GM12873 (cell line): ENCODE measurements at regions not wholly inside any gene's neighbourhood (a gene's known extent, or its start where the extent isn't known, plus 50 kb on each side); places are given as distances from the start of the nearest gene placed in this dataset.

Experiments
- CTCF ChIP-seq: IDR thresholded peaks from 2 replicates; pipeline ENCODE4 v1.5.1; 2012; ENCODE audit warnings: low read depth, mild to moderate bottlenecking, moderate library complexity, low read length, control low read depth; ENCODE audit not compliant: insufficient read depth; ENCODE audit errors: missing control alignments

- no peak for TF ChIP-seq CTCF
Measured at GRCh38 chr6:112931832-112932231, 584.7 kb downstream of the RFPL4B start.

DNA sequence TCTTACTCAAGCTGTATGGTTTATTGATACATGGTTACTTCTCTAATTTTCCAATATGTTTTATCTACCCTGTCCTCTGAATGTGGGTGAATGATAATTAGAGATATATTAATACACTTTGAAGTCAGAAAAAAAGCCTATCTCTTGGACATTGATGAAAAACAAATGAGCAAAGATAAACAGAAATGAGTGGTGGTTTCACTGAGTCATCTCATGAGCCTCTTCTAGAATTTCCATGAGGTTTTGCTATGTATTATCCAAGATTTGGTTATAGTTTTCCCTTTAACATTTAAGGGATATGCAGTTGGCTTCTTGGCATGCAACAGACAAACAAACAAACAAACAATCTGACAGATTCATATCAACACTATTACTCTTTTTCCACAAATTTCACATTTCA lies 586.8 kb downstream of the RFPL4B start:
- no peak for TF ChIP-seq CTCF

DNA sequence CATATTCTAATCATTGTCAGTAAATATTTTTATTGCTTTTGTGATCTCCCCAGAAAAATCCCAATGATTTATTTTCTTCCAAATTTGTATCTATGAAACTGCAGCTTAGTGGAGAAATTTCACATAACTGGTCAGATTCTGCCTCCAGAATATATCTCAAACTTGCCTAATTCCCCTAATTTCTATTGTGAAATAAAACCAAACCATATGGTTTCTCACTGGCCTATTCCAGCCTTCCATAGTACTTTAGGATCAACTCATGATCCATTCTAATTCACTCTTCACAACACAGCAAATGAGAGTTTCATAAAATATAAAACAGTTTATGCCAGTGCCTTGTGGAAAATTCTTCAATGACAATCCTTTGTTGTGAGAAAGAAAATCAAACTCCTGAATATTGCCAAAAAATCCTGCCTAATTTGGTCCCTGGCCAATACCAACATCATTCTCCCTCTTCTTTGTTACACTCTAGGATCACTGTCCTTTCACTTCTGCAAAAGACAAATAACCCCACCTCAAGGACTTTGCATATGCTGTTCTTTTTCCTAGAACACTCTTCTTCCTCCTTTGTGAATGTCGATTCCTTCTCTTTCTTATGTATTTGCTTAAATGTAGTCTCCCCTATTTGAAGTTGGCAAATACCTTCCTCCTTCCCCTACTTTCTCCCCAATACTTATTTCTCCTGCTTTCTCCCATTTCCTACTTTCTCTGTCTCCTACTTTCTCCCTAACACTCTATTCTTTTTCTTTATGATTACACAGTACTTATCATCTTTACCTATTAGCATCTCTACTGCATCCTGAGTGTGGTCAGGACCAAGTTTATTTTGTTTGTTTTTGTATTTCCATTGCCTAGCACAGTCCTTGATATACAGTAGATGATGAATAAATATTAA lies 587.5 kb downstream of the RFPL4B start:
- no peak for TF ChIP-seq CTCF

DNA sequence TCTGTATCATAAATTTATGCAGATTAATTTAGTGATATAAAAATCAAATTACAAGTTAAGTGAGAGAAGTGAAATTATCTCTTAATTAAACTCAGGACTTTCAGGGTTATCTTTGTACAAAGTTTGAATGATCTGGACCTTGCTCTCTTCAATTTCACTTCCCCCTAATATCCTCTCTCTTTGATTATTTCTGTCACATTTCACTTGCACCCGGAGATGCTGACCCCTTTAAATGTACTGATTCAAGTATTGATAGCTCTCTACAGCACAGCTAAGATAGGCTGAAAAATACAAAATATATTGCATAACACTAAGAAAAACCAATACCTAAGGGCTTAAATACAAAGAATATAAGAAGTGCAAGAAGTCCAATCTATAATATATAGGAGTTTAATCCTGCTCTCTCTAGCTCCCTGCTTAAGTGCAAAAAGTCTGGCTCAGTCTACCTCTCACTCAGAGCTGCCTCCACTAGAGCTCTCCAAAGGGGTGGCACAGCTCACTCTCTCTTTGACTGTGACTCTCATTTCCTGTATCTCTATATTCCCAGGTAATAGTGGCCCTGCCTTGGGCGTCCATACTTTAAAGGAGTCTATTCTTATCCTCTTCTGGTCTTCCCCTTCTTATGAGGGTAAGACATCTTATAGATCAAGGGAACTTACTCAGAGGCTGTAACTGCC lies 588.4 kb downstream of the RFPL4B start:
- no peak for TF ChIP-seq CTCF

DNA sequence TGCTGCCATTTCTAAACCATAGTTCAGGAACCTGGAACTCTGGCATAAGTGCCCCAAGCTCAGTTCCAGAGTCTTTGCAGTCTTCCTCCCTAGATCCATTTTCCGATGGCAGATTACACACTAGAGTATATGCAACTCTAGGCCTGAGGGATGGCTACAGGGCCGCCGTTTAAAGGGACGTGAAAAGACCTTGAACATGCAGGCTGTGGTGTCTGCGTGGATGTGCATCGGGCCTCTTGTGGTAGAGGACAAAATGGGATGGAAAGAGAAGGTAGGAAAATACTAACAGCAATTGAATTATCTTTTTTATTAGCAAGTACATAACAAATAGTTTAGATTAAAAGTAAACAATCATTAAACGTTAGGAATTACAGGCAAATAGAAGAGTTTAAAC lies 588.9 kb downstream of the RFPL4B start:
- TF ChIP-seq CTCF: no peak

- TF ChIP-seq CTCF: no peak
Measured at GRCh38 chr6:112936504-112936903, 589.4 kb downstream of the RFPL4B start.

GRCh38 chr6:112938650-112939049 lies 591.5 kb downstream of the RFPL4B start:
- TF ChIP-seq CTCF: no peak
